H1 (cell line): ENCODE measurements at regions not wholly inside any gene's neighbourhood (a gene's known extent, or its start where the extent isn't known, plus 50 kb on each side); places are given as distances from the start of the nearest gene placed in this dataset.

Experiments used
- CBX5 ChIP-seq: fragments of 300-800, 300-1000 bp; sonication (generic); IDR thresholded peaks from 2 replicates; pipeline ENCODE4 v1.7.1; 2016; ENCODE audit warnings: antibody characterized with exemption, low read length, low read depth
- CREB1 ChIP-seq: IDR thresholded peaks from 2 replicates; pipeline ENCODE4 v1.6.1; 2012; ENCODE audit warnings: inconsistent platforms
- CTCF ChIP-seq, 3 experiments: IDR thresholded peaks; 1 replicate in 2 of 3; 2 replicates in 1 of 3; pipeline versions ENCODE4 v1.5.1 to v1.6.1; 2011; ENCODE audit warnings: low read length in 3 of 3, mild to moderate bottlenecking in 3 of 3, inconsistent platforms in 2 of 3, low read depth in 1 of 3, moderate library complexity in 1 of 3; ENCODE audit not compliant: insufficient read depth in 1 of 3; ENCODE audit errors: control extremely low read depth in 1 of 3
- EZH2 ChIP-seq: fragments of 200-600 bp; sonication (generic); IDR thresholded peaks from 2 replicates; pipeline ENCODE4 v1.7.1; 2012; ENCODE audit warnings: low read depth, mild to moderate bottlenecking, moderate library complexity, low read length, inconsistent platforms; ENCODE audit not compliant: severe bottlenecking
- HDAC6 ChIP-seq: IDR thresholded peaks from one replicate; pipeline ENCODE4 v1.7.1; 2012; ENCODE audit warnings: low read depth, mild to moderate bottlenecking, inconsistent platforms, low read length, moderate library complexity
- NRF1 ChIP-seq: IDR thresholded peaks from 2 replicates; pipeline ENCODE4 v1.6.1; 2011; ENCODE audit warnings: mild to moderate bottlenecking, low read depth, low read length, improper control_type of control experiment
- POLR2A ChIP-seq, 2 experiments: IDR thresholded peaks; 1 replicate in 1 of 2; 2 replicates in 1 of 2; pipeline ENCODE4 v1.6.1; 2011; ENCODE audit warnings: low read depth in 2 of 2, low read length in 2 of 2, mild to moderate bottlenecking in 2 of 2; ENCODE audit errors: control extremely low read depth in 1 of 2
- POU5F1 ChIP-seq: IDR thresholded peaks from 2 replicates; pipeline ENCODE4 v1.6.1; 2011; ENCODE audit warnings: low read depth, mild to moderate bottlenecking, low read length, moderate library complexity
- RFX5 ChIP-seq: IDR thresholded peaks from 2 replicates; pipeline ENCODE4 v1.6.1; 2011; ENCODE audit warnings: low read depth, low read length, improper control_type of control experiment, borderline replicate concordance
- SRF ChIP-seq: IDR thresholded peaks from 2 replicates; pipeline ENCODE4 v1.6.1; 2011; ENCODE audit warnings: mild to moderate bottlenecking, low read depth, low read length, moderate library complexity
- TAF1 ChIP-seq: IDR thresholded peaks from 2 replicates; pipeline ENCODE4 v1.6.1; 2011; ENCODE audit warnings: mild to moderate bottlenecking, low read depth, low read length
- TEAD4 ChIP-seq: IDR thresholded peaks from 2 replicates; pipeline ENCODE4 v1.6.1; 2012; ENCODE audit warnings: low read depth, low read length, inconsistent platforms, mixed read lengths

- TF ChIP-seq POU5F1, result no peak
- no peak for TF ChIP-seq NRF1
- no peak for TF ChIP-seq EZH2
- no peak for TF ChIP-seq CREB1
- no peak for TF ChIP-seq HDAC6
- no peak for TF ChIP-seq CTCF (IDR thresholded peaks at IDR 0.05; ENCODE audit: control extremely low read depth in 1 of 3, insufficient read depth in 1 of 3, low read depth in 1 of 3, low read length in 3 of 3)
- no peak for TF ChIP-seq POLR2A (IDR thresholded peaks at IDR 0.05; ENCODE audit: control extremely low read depth in 1 of 2, low read depth in 2 of 2, low read length in 2 of 2)
- TF ChIP-seq SRF, result no peak
- TF ChIP-seq TAF1, result no peak
- no peak for TF ChIP-seq CBX5
- no peak for TF ChIP-seq RFX5
- TF ChIP-seq TEAD4, result no peak
Observed at GRCh38 chr2:63740020-63740419, 101.7 kb upstream of the UGP2 start.
